A549 (cell line): ENCODE measurements at regions not wholly inside any gene's neighbourhood (a gene's known extent, or its start where the extent isn't known, plus 50 kb on each side); places are given as distances from the start of the nearest gene placed in this dataset.

Source experiments
- BHLHE40 ChIP-seq: IDR thresholded peaks from 2 replicates; pipeline ENCODE4 v1.6.1; 2012; ENCODE audit warnings: low read depth, low read length, inconsistent platforms
- HDAC2 ChIP-seq: fragments of 200-600 bp; sonication (generic); IDR thresholded peaks from 2 replicates; pipeline ENCODE4 v1.6.1; 2016
- NR3C1 ChIP-seq: fragments of >200 bp; sonication (Bioruptor Twin); formaldehyde crosslinking; IDR thresholded peaks from 3 replicates; pipeline ENCODE4 v1.6.1; 2017
- POLR2A ChIP-seq: IDR thresholded peaks from 2 replicates; pipeline ENCODE4 v1.6.1; 2012; ENCODE audit warnings: mild to moderate bottlenecking, low read length
- TF ChIP-seq, protein P1 (sequence below): fragments of >200 bp; sonication (Bioruptor Twin); formaldehyde crosslinking; IDR thresholded peaks from 3 replicates; pipeline ENCODE4 v1.5.1; 2016

DNA sequence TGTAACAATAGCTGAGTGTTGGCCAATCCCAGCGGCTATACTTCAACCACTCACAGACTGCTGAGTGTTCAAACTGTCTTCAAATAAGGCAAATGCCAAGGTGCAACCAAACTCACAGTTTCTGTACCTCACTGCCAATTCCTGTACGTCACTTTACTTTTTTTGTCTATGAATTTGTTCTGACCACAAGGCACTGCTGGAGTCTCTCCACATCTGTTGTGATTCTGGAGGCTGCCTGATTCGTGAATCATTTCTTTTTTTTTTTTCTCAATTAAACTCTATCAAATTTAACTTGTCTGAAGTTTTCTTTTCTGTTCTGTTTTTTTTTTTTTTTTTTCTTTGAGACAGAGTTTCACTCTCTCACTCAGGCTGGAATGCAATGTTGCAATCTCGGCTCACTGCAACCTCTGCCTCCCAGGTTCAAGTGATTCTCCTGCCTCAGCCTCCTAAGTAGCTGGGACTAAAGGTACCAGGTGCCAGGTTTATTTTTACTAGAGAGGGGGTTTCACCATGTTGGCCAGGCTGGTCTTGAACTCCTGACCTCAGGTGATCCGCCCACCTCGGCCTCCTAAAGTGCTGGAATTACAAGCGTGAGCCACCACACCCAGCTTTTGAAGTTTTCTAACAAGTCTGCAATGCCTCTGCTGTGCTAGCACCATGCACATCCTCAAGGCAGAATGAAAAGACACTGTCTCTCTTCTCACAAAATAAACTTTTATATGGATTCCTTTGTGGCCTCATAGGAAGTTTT is 401.7 kb downstream of the IRS2 start:
- TF ChIP-seq, protein P1, sequence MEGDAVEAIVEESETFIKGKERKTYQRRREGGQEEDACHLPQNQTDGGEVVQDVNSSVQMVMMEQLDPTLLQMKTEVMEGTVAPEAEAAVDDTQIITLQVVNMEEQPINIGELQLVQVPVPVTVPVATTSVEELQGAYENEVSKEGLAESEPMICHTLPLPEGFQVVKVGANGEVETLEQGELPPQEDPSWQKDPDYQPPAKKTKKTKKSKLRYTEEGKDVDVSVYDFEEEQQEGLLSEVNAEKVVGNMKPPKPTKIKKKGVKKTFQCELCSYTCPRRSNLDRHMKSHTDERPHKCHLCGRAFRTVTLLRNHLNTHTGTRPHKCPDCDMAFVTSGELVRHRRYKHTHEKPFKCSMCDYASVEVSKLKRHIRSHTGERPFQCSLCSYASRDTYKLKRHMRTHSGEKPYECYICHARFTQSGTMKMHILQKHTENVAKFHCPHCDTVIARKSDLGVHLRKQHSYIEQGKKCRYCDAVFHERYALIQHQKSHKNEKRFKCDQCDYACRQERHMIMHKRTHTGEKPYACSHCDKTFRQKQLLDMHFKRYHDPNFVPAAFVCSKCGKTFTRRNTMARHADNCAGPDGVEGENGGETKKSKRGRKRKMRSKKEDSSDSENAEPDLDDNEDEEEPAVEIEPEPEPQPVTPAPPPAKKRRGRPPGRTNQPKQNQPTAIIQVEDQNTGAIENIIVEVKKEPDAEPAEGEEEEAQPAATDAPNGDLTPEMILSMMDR, result no peak
- TF ChIP-seq NR3C1 (no peak), BHLHE40 (no peak), HDAC2 (no peak), POLR2A (no peak)
